GM12891 (cell line): ENCODE measurements at regions not wholly inside any gene's neighbourhood (a gene's known extent, or its start where the extent isn't known, plus 50 kb on each side); places are given as distances from the start of the nearest gene placed in this dataset.
"Not testable (repeated sequence)": the region's sequence is repeated elsewhere in the genome, so short reads cannot be mapped to it uniquely, and the experiment has no call there.

Experiments
- DNase-seq: peaks from one replicate; pipeline ENCODE4 v3.0.0; 2011; ENCODE audit warnings: low spot score; ENCODE audit not compliant: insufficient read length
- FAIRE-seq: peaks from 2 replicates; lab custom pipeline; 2011; peaks lifted over from hg19 to GRCh38; lab: Jason Lieb, UNC
- PAX5 ChIP-seq: IDR thresholded peaks from 2 replicates; pipeline ENCODE4 v1.6.1; 2011; ENCODE audit warnings: low read length, moderate library complexity, mild to moderate bottlenecking; ENCODE audit not compliant: insufficient read depth, severe bottlenecking
- POLR2A ChIP-seq: IDR thresholded peaks from 2 replicates; pipeline ENCODE4 v1.6.1; 2011; ENCODE audit warnings: low read depth, low read length, control low read depth
- POLR2AphosphoS5 ChIP-seq: IDR thresholded peaks from 2 replicates; pipeline ENCODE4 v1.6.1; 2011; ENCODE audit warnings: low read depth, low read length, control low read depth
- POU2F2 ChIP-seq: IDR thresholded peaks from 2 replicates; pipeline ENCODE4 v1.6.1; 2011; ENCODE audit warnings: low read depth, mild to moderate bottlenecking, control low read depth, low read length, moderate library complexity
- SPI1 ChIP-seq: IDR thresholded peaks from 2 replicates; pipeline ENCODE4 v1.6.1; 2011; ENCODE audit warnings: low read depth, low read length, control low read depth
- TAF1 ChIP-seq: IDR thresholded peaks from 2 replicates; pipeline ENCODE4 v1.6.1; 2011; ENCODE audit warnings: low read depth, low read length, control low read depth

GRCh38 chr9:24738421-24738961 lies 192.8 kb upstream of the IZUMO3 start:
- DNase-seq (no peak), FAIRE-seq (no peak)
- no peak for TF ChIP-seq SPI1

- TF ChIP-seq PAX5 (no peak), TAF1 (no peak), POLR2A (no peak), SPI1 (no peak), POLR2AphosphoS5 (no peak), POU2F2 (no peak)
- FAIRE-seq (no peak), DNase-seq (no peak)
Observed at GRCh38 chr9:24731754-24732153, 186.1 kb upstream of the IZUMO3 start.

DNA sequence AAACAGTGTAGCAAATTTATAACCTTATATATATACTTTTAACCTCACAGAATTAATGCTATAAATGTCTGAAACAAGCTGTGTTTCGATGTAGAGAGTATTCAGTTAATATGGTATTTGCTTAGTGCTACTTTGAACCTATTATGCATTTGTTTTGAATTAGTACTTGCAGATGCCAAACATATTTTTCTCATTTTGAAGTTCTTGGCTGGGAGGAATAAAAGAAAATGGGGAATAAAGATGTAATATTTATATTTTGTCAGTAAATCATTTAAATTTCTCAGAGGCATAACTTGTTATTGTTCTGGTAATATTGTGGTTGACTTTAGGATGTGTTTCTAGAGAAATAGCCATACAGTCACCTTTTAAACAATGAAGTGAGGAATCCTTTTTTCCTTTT lies 175.9 kb upstream of the IZUMO3 start:
- no peak for TF ChIP-seq SPI1
- TF ChIP-seq POLR2AphosphoS5: no peak
- TF ChIP-seq POU2F2: no peak
- DNase-seq: no peak
- no peak for FAIRE-seq

DNA sequence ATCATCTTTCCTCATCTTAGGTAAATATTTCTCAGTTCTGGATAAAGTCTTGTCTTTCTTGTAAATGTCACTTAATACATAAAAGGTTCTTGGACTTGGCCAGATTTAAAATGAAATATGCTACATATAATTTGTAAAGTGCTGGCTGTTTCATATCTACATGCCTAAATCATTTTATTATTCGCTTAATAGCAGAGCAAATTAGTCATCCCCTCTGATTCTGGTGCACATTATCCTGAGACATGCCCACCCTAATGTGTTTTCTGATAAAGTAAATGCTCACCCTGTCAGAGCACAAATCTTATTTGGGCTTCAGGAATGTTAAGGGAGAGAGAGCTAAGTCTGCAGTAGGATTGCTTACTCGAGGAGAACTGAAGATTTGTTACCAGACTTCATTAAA lies 166.5 kb upstream of the IZUMO3 start:
- TF ChIP-seq SPI1 (no peak), TAF1 (no peak), POU2F2 (no peak), PAX5 (no peak), POLR2A (no peak), POLR2AphosphoS5 (no peak)
- FAIRE-seq (no peak), DNase-seq (no peak)

DNA sequence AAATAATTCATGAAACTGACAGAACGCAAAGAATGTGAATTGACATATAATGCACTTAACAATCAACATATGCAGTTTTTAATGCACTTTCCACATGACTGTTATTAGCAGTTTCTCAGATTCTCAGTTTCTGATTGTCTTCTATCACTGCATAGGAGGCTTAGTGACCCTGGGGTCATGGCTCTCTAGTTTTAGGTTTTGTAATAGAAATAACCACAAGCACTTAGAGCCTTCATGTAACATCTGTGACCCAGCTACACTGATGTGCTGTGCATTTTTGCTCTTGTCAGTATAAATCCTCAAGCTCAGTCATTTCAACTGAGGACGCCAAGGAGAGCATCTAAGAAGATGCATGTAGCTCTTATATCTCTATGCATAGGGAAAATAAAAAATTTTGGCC lies 163.1 kb upstream of the IZUMO3 start:
- TF ChIP-seq POU2F2 (no peak), POLR2AphosphoS5 (no peak), SPI1 (no peak), PAX5 (no peak), POLR2A (no peak), TAF1 (no peak)
- no peak for DNase-seq
- FAIRE-seq: no peak

DNA sequence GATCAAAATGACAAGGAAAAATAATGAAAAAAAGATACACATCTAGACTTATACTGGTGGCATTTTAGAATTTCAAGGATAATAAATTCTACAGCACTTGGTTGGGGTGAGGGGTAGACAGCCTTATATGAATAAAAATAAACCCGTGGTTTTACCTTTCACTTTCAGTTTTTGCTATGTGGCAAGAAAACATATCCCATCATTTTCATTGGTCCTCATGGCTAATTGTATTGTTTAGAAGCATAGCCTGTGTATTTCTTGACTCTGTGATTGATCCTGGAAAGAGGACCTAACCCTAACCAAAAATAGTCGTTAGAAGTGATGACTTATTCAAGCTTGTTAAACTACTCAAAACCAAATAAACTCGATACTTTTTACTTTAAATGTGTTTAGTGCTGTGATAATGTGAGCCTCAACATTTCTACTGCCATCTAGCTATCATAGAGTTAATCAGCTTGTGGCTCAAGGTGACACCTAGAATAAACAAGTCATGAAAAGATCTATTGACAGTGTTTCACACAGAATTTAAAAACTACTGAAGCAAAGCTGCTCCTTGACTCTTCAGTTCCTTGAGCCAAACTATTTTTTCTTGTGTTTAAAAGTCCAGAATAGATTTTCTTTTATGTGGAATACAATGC lies 153.3 kb upstream of the IZUMO3 start:
- TF ChIP-seq SPI1 (no peak), POU2F2 (no peak), TAF1 (no peak), POLR2AphosphoS5 (no peak)
- DNase-seq: no peak
- FAIRE-seq: no peak

- no peak for DNase-seq
- no peak for FAIRE-seq
Observed at GRCh38 chr9:24672336-24672735, 126.6 kb upstream of the IZUMO3 start.

DNA sequence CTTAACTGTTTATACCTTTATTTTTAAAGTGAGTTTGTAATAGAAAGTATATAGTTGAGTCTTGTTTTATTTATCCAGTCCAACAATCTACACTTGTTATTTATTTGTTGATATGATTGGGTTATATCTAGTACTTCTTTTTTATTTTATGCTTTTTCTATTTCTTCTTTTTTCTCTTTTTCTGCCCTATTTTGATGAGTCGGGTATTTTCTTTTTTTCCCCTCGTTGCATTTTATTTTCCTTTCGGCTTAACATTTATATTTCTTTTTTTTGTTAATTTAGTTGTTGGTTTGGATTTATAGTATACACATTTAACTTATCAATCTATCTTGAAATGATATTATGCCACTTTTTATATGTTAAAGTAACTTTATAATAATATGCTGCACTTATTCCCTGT lies 111.7 kb upstream of the IZUMO3 start:
- FAIRE-seq (no peak), DNase-seq (no peak)
- TF ChIP-seq PAX5 (no peak), POLR2AphosphoS5 (no peak), POU2F2 (no peak), POLR2A (no peak), SPI1 (no peak), TAF1 (no peak)

More at GRCh38 chr9:24672336-24672735, 126.6 kb upstream of the IZUMO3 start:
- TF ChIP-seq POLR2A (no peak), TAF1 (no peak), POU2F2 (no peak), POLR2AphosphoS5 (no peak), PAX5 (no peak), SPI1 (no peak)

- DNase-seq: no peak
Observed at GRCh38 chr9:24652181-24652580, 106.5 kb upstream of the IZUMO3 start.

DNA sequence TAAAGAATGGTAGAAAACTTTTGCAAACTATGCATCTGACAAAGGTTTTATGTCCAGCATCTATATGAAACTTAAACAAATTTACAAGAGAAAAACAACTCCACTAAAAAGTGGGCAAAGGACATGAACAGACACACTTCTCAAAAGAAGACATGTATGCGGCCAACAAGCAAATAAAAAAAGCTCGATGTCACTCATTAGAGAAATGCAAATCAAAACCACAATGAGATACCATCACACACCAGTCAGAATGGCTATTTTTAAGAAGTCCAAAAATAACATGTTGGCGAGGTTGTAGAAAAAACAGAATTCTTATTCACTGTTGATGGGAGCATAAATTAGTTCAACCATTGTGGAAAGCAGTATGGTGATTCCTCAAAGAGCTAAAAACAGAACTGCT lies 83.1 kb upstream of the IZUMO3 start:
- not testable (repeated sequence) for FAIRE-seq

More at GRCh38 chr9:24652181-24652580, 106.5 kb upstream of the IZUMO3 start:
- no peak for FAIRE-seq
- TF ChIP-seq POU2F2 (no peak), POLR2AphosphoS5 (no peak), POLR2A (no peak), TAF1 (no peak), PAX5 (no peak), SPI1 (no peak)

DNA sequence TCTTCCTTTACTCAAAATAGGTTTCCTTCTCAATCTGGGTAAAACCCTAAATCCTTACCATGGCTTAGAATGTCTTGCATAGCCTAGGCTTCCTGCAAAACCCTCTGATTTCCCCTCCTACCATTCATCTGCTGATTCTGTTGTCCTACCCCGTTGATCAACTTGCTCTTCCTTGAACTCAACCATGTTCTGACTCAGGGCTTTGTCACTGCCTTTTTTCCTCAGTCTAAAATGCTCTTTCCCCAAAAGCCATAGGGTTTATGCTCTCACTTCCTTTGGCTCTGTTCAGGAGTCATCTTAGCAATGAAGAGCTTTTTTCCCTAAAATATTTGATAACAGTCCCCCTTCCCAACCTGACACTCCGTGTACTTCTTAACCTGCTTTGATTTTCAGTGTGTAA lies 79.4 kb upstream of the IZUMO3 start:
- TF ChIP-seq POU2F2 (no peak), POLR2A (no peak), POLR2AphosphoS5 (no peak), SPI1 (no peak), PAX5 (no peak), TAF1 (no peak)
- FAIRE-seq: no peak
- no peak for DNase-seq

More for the DNA sequence above, 83.1 kb upstream of the IZUMO3 start:
- DNase-seq: not testable (repeated sequence)
